K562 (cell line): ENCODE measurements at regions not wholly inside any gene's neighbourhood (a gene's known extent, or its start where the extent isn't known, plus 50 kb on each side); places are given as distances from the start of the nearest gene placed in this dataset.

Experiments
- EGR1 ChIP-seq: fragments of 450-650 bp; conservative IDR thresholded peaks from 2 replicates; pipeline ENCODE4 v1.6.1; 2017; ENCODE audit warnings: mild to moderate bottlenecking
- EP300 ChIP-seq: IDR thresholded peaks from 2 replicates; pipeline ENCODE4 v1.6.1; 2012; ENCODE audit warnings: low read length, improper control_type of control experiment
- EZH2 ChIP-seq: IDR thresholded peaks from 2 replicates; pipeline ENCODE4 v1.6.1; 2012; ENCODE audit warnings: low read depth, mild to moderate bottlenecking, inconsistent platforms, low read length, borderline replicate concordance
- GABPA ChIP-seq: fragments of 200-800 bp; sonication (Bioruptor generic); conservative IDR thresholded peaks from 2 replicates; pipeline ENCODE4 v1.6.1; 2016; ENCODE audit warnings: low read depth, missing genetic modification characterization, missing compliant biosample characterization
- GATAD2B ChIP-seq: fragments of 450-650 bp; IDR thresholded peaks from 2 replicates; pipeline ENCODE4 v1.6.1; 2017; ENCODE audit warnings: mild to moderate bottlenecking, borderline replicate concordance
- JUN ChIP-seq, 2 experiments: sonication (generic) in 1 of 2; formaldehyde crosslinking in 1 of 2; IDR thresholded peaks; 2 replicates each; pipeline versions ENCODE4 v1.6.1 to v1.8.0; 2012 to 2022; ENCODE audit warnings: borderline replicate concordance in 2 of 2, mild to moderate bottlenecking in 2 of 2, improper control_type of control experiment in 1 of 2, low read depth in 1 of 2, low read length in 1 of 2, missing genetic modification reagents in 1 of 2
- NFIC ChIP-seq: fragments of 450-650 bp; IDR thresholded peaks from 2 replicates; pipeline ENCODE4 v1.6.1; 2017; ENCODE audit warnings: mild to moderate bottlenecking, inconsistent platforms
- NFRKB ChIP-seq: fragments of 450-650 bp; IDR thresholded peaks from 2 replicates; pipeline ENCODE4 v1.6.1; 2016; ENCODE audit warnings: low read depth
- NR2F6 ChIP-seq: fragments of 450-650 bp; formaldehyde crosslinking; IDR thresholded peaks from 2 replicates; pipeline ENCODE4 v1.4.0; 2020; ENCODE audit warnings: mild to moderate bottlenecking
- TARDBP ChIP-seq: fragments of 450-650 bp; IDR thresholded peaks from 2 replicates; pipeline ENCODE4 v1.6.1; 2016
- ZFX ChIP-seq: sonication (generic); formaldehyde crosslinking; IDR thresholded peaks from 2 replicates; pipeline ENCODE4 v1.8.0; 2022; ENCODE audit warnings: mild to moderate bottlenecking, missing genetic modification reagents, moderate library complexity
- TF ChIP-seq, protein P1 (sequence below): fragments of 200-600 bp; sonication (generic); IDR thresholded peaks from one replicate; pipeline ENCODE4 v1.6.1; 2012; ENCODE audit warnings: mild to moderate bottlenecking, low read depth, low read length, inconsistent platforms
- TF ChIP-seq, protein P2 (sequence below), 3 experiments: IDR thresholded peaks in 2 of 3; conservative IDR thresholded peaks in 1 of 3; 2 replicates each; pipeline ENCODE4 v1.5.1; 2011 to 2012; ENCODE audit warnings: low read length in 3 of 3, mild to moderate bottlenecking in 3 of 3, control low read depth in 2 of 3, improper control_type of control experiment in 1 of 3, inconsistent platforms in 1 of 3, low read depth in 1 of 3, mixed read lengths in 1 of 3, moderate library complexity in 1 of 3; ENCODE audit not compliant: insufficient read depth in 2 of 3

DNA sequence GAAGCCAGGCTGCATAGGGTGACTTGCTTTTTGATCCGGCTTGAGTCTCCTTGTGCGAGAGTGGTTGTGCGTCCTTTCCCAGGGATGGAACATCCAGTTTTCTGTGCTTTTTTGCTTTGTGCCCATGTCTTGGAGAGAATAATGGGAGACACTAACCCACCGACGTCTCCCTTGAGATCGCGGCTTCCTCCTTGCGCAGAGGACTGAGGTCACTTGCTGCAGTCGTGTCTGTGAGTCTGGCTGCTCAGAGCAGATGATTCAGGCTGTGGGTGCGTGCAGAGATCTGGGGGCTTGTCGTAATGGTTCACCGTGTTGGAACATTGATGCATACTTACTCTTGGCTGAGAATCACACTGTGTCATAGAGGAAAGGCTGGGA lies 164.5 kb upstream of the CACNA1E start:
- TF ChIP-seq, protein P1, sequence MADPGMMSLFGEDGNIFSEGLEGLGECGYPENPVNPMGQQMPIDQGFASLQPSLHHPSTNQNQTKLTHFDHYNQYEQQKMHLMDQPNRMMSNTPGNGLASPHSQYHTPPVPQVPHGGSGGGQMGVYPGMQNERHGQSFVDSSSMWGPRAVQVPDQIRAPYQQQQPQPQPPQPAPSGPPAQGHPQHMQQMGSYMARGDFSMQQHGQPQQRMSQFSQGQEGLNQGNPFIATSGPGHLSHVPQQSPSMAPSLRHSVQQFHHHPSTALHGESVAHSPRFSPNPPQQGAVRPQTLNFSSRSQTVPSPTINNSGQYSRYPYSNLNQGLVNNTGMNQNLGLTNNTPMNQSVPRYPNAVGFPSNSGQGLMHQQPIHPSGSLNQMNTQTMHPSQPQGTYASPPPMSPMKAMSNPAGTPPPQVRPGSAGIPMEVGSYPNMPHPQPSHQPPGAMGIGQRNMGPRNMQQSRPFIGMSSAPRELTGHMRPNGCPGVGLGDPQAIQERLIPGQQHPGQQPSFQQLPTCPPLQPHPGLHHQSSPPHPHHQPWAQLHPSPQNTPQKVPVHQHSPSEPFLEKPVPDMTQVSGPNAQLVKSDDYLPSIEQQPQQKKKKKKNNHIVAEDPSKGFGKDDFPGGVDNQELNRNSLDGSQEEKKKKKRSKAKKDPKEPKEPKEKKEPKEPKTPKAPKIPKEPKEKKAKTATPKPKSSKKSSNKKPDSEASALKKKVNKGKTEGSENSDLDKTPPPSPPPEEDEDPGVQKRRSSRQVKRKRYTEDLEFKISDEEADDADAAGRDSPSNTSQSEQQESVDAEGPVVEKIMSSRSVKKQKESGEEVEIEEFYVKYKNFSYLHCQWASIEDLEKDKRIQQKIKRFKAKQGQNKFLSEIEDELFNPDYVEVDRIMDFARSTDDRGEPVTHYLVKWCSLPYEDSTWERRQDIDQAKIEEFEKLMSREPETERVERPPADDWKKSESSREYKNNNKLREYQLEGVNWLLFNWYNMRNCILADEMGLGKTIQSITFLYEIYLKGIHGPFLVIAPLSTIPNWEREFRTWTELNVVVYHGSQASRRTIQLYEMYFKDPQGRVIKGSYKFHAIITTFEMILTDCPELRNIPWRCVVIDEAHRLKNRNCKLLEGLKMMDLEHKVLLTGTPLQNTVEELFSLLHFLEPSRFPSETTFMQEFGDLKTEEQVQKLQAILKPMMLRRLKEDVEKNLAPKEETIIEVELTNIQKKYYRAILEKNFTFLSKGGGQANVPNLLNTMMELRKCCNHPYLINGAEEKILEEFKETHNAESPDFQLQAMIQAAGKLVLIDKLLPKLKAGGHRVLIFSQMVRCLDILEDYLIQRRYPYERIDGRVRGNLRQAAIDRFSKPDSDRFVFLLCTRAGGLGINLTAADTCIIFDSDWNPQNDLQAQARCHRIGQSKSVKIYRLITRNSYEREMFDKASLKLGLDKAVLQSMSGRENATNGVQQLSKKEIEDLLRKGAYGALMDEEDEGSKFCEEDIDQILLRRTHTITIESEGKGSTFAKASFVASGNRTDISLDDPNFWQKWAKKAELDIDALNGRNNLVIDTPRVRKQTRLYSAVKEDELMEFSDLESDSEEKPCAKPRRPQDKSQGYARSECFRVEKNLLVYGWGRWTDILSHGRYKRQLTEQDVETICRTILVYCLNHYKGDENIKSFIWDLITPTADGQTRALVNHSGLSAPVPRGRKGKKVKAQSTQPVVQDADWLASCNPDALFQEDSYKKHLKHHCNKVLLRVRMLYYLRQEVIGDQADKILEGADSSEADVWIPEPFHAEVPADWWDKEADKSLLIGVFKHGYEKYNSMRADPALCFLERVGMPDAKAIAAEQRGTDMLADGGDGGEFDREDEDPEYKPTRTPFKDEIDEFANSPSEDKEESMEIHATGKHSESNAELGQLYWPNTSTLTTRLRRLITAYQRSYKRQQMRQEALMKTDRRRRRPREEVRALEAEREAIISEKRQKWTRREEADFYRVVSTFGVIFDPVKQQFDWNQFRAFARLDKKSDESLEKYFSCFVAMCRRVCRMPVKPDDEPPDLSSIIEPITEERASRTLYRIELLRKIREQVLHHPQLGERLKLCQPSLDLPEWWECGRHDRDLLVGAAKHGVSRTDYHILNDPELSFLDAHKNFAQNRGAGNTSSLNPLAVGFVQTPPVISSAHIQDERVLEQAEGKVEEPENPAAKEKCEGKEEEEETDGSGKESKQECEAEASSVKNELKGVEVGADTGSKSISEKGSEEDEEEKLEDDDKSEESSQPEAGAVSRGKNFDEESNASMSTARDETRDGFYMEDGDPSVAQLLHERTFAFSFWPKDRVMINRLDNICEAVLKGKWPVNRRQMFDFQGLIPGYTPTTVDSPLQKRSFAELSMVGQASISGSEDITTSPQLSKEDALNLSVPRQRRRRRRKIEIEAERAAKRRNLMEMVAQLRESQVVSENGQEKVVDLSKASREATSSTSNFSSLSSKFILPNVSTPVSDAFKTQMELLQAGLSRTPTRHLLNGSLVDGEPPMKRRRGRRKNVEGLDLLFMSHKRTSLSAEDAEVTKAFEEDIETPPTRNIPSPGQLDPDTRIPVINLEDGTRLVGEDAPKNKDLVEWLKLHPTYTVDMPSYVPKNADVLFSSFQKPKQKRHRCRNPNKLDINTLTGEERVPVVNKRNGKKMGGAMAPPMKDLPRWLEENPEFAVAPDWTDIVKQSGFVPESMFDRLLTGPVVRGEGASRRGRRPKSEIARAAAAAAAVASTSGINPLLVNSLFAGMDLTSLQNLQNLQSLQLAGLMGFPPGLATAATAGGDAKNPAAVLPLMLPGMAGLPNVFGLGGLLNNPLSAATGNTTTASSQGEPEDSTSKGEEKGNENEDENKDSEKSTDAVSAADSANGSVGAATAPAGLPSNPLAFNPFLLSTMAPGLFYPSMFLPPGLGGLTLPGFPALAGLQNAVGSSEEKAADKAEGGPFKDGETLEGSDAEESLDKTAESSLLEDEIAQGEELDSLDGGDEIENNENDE = no peak
- TF ChIP-seq GATAD2B (no peak), EZH2 (no peak), EP300 (no peak), NR2F6 (no peak), GABPA (tag) (no peak), NFRKB (no peak), ZFX (no peak), TARDBP (no peak), EGR1 (no peak), JUN (IDR thresholded peaks at IDR 0.05; ENCODE audit: borderline replicate concordance, low read depth, low read length) (no peak), JUN (CRISPR knock-in tag; IDR thresholded peaks at IDR 0.05; ENCODE audit: borderline replicate concordance) (no peak), NFIC (no peak)
- TF ChIP-seq, protein P2, sequence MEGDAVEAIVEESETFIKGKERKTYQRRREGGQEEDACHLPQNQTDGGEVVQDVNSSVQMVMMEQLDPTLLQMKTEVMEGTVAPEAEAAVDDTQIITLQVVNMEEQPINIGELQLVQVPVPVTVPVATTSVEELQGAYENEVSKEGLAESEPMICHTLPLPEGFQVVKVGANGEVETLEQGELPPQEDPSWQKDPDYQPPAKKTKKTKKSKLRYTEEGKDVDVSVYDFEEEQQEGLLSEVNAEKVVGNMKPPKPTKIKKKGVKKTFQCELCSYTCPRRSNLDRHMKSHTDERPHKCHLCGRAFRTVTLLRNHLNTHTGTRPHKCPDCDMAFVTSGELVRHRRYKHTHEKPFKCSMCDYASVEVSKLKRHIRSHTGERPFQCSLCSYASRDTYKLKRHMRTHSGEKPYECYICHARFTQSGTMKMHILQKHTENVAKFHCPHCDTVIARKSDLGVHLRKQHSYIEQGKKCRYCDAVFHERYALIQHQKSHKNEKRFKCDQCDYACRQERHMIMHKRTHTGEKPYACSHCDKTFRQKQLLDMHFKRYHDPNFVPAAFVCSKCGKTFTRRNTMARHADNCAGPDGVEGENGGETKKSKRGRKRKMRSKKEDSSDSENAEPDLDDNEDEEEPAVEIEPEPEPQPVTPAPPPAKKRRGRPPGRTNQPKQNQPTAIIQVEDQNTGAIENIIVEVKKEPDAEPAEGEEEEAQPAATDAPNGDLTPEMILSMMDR (IDR thresholded peaks at IDR 0.05 in 2 of 3, conservative IDR thresholded peaks at IDR 0.05 in 1 of 3; ENCODE audit: insufficient read depth in 2 of 3, low read depth in 1 of 3, low read length in 3 of 3) = no peak
